K562 (cell line): ENCODE measurements at regions not wholly inside any gene's neighbourhood (a gene's known extent, or its start where the extent isn't known, plus 50 kb on each side); places are given as distances from the start of the nearest gene placed in this dataset.

Source experiments
- ATAC-seq: fragments of 200-7000 bp; cut with Tn5 transposase; 3 replicates; pipeline ENCODE4 v1.9.1; 2020; ENCODE audit warnings: moderate library complexity
- BruUV-seq: library from RNA; stranded (reverse); fragments of 400-500 nt; replicated peaks from 2 replicates; lab custom pipeline; 2021; lab: Mats Ljungman, UMichigan
- CTCF ChIA-PET: fragments of 300-600 bp; formaldehyde crosslinking; extraction: SDS; loops from one replicate; lab custom pipeline; 2021; ENCODE audit warnings: low intra/inter-chr PET ratio; lab: Yijun Ruan, JAX
- POLR2A ChIA-PET: fragments of 300-600, 350-650 bp; sonication (Branson Sonifier 250); formaldehyde crosslinking; extraction: SDS; loops from one replicate; lab custom pipeline; 2021; ENCODE audit warnings: antibody characterized with exemption, inconsistent platforms; lab: Yijun Ruan, JAX
- DNase-seq, 4 experiments: peaks; one replicate each; pipeline versions ENCODE4 v3.0.0 to v3.0.0-alpha.2; 2011 to 2018; ENCODE audit warnings: low spot score in 3 of 4, mixed read lengths in 3 of 4; ENCODE audit errors: extremely low read depth in 1 of 4
- FAIRE-seq: peaks from 2 replicates; lab custom pipeline; 2011; peaks lifted over from hg19 to GRCh38; lab: Jason Lieb, UNC
- H2AFZ ChIP-seq: 2 replicates; pipeline ENCODE4 v1.6.0; 2011; ENCODE audit warnings: low read depth, low read length, control low read depth, inconsistent platforms
- H3K27ac ChIP-seq: fragments of 200-600 bp; 3 replicates; pipeline ENCODE4 v1.8.0; 2011; ENCODE audit warnings: low read depth, mild to moderate bottlenecking, control low read depth, inconsistent platforms, low read length, moderate library complexity, mixed read lengths; ENCODE audit errors: extremely low read depth
- H3K27me3 ChIP-seq, 2 experiments: fragments of 300-600 bp in 1 of 2; 2 replicates in 1 of 2; 3 replicates in 1 of 2; pipeline versions ENCODE4 v1.6.0 to v1.8.0; 2011; ENCODE audit warnings: inconsistent platforms in 2 of 2, low read length in 2 of 2, mild to moderate bottlenecking in 1 of 2, mixed read lengths in 1 of 2, moderate library complexity in 1 of 2; ENCODE audit not compliant: control insufficient read depth in 2 of 2, insufficient read depth in 2 of 2
- H3K36me3 ChIP-seq: fragments of 300-600 bp; 3 replicates; pipeline ENCODE4 v1.8.0; 2011; ENCODE audit warnings: mild to moderate bottlenecking, low read length, inconsistent platforms; ENCODE audit not compliant: control insufficient read depth, insufficient read depth
- H3K4me1 ChIP-seq, 2 experiments: fragments of 200-600 bp in 1 of 2; replicated peaks in 1 of 2; 2 replicates in 1 of 2; 3 replicates in 1 of 2; pipeline versions ENCODE4 v1.5.1 to v1.8.0; 2011; ENCODE audit warnings: inconsistent platforms in 2 of 2, low read length in 2 of 2, mild to moderate bottlenecking in 1 of 2, mixed read lengths in 1 of 2, moderate library complexity in 1 of 2; ENCODE audit not compliant: control insufficient read depth in 2 of 2, insufficient read depth in 2 of 2
- H3K4me2 ChIP-seq: 2 replicates; pipeline ENCODE4 v1.6.1; 2011; ENCODE audit warnings: low read length, control low read depth, inconsistent platforms, mixed read lengths; ENCODE audit not compliant: insufficient read depth
- H3K4me3 ChIP-seq: fragments of 200-600 bp; sonication (generic), shearing (Covaris generic); 2 replicates; pipeline ENCODE4 v1.5.1; 2016; ENCODE audit warnings: control low read depth, inconsistent platforms
- H3K79me2 ChIP-seq: fragments of 200-600 bp; 3 replicates; pipeline ENCODE4 v1.8.0; 2011; ENCODE audit warnings: low read length, inconsistent platforms; ENCODE audit not compliant: control insufficient read depth, insufficient read depth
- H3K9ac ChIP-seq, 2 experiments: 2 replicates each; pipeline versions ENCODE4 v1.6.0 to v1.6.1; 2011; ENCODE audit warnings: low read depth in 2 of 2, low read length in 2 of 2, control low read depth in 1 of 2, inconsistent platforms in 1 of 2, mild to moderate bottlenecking in 1 of 2, mixed read lengths in 1 of 2; ENCODE audit not compliant: insufficient read depth in 1 of 2
- H3K9me1 ChIP-seq: one replicate; pipeline ENCODE4 v1.6.0; 2011; ENCODE audit warnings: inconsistent platforms, mild to moderate bottlenecking, low read length, moderate library complexity; ENCODE audit not compliant: control insufficient read depth, insufficient read depth
- H3K9me3 ChIP-seq: replicated peaks from 2 replicates; pipeline ENCODE4 v1.5.1; 2011; ENCODE audit warnings: low read depth, low read length, inconsistent platforms; ENCODE audit not compliant: control insufficient read depth, insufficient read depth
- H4K20me1 ChIP-seq: replicated peaks from 2 replicates; pipeline ENCODE4 v1.6.1; 2011; ENCODE audit warnings: low read length, inconsistent platforms, mixed read lengths; ENCODE audit not compliant: control insufficient read depth, insufficient read depth
- DEAF1 ChIP-seq: fragments of 450-650 bp; formaldehyde crosslinking; IDR thresholded peaks from 2 replicates; pipeline ENCODE4 v1.4.0; 2020; ENCODE audit warnings: mild to moderate bottlenecking, moderate library complexity
- FOXA1 ChIP-seq: fragments of 450-650 bp; IDR thresholded peaks from 2 replicates; pipeline ENCODE4 v1.6.1; 2016; ENCODE audit warnings: mild to moderate bottlenecking, borderline replicate concordance
- HDAC8 ChIP-seq: fragments of 450-650 bp; IDR thresholded peaks from 2 replicates; pipeline ENCODE4 v1.6.1; 2016; ENCODE audit warnings: mild to moderate bottlenecking, missing genetic modification characterization, moderate library complexity, missing compliant biosample characterization
- MITF ChIP-seq: IDR thresholded peaks from 2 replicates; pipeline ENCODE4 v1.6.1; 2014; ENCODE audit warnings: antibody characterized with exemption
- RCOR1 ChIP-seq, 2 experiments: IDR thresholded peaks; 2 replicates each; pipeline ENCODE4 v1.6.1; 2012; ENCODE audit warnings: low read depth in 2 of 2, low read length in 2 of 2, borderline replicate concordance in 1 of 2, improper control_type of control experiment in 1 of 2
- SREBF2 ChIP-seq: sonication (generic); formaldehyde crosslinking; IDR thresholded peaks from 2 replicates; pipeline ENCODE4 v1.4.0; 2020; ENCODE audit warnings: mild to moderate bottlenecking, missing genetic modification reagents
- THRB ChIP-seq: fragments of 450-650 bp; formaldehyde crosslinking; conservative IDR thresholded peaks from 2 replicates; pipeline ENCODE4 v1.4.0; 2022; ENCODE audit warnings: mild to moderate bottlenecking, missing genetic modification characterization
- ZEB2 ChIP-seq: fragments of 450-650 bp; IDR thresholded peaks from 2 replicates; pipeline ENCODE4 v1.6.1; 2016
- ZNF146 ChIP-seq: IDR thresholded peaks from one replicate; pipeline ENCODE4 v1.6.1; 2018; ENCODE audit warnings: missing compliant biosample characterization; ENCODE audit not compliant: unreplicated experiment
- ZNF589 ChIP-seq: fragments of 200-800 bp; sonication (Bioruptor generic); IDR thresholded peaks from 2 replicates; pipeline ENCODE4 v1.6.1; 2016; ENCODE audit warnings: low read depth, missing genetic modification characterization, missing compliant biosample characterization
- WGBS: fragments of 100-300 bp; shearing (Covaris generic); methylation state at CpG from one replicate; pipeline ENCODE4 v1.1.6; 2016; ENCODE audit warnings: low coverage, mixed read lengths; ENCODE audit not compliant: insufficient coverage; ENCODE audit errors: missing lambda C conversion rate; 5-methylcytosine and 5-hydroxymethylcytosine counted together
- in situ Hi-C: fragments of 300-500 bp; cut with MboI; formaldehyde crosslinking; loops from 4 replicates; pipeline ENCODE4 v1.15.0; 2018; ENCODE audit warnings: inconsistent platforms, mixed read lengths
- intact Hi-C: fragments of 100-400 bp; cut with micrococcal nuclease; formaldehyde crosslinking; loops from 2 replicates; pipeline ENCODE4 v1.14.2; 2022

- in situ Hi-C loops, result no loop called here
- Histone ChIP-seq H3K4me1 (no peaks in the 10 kb centered on the region), H2AFZ (no peak overlapping the region), H3K9me1 (no peaks in the 10 kb centered on the region), H3K9me3 (no peaks in the 10 kb centered on the region), H3K4me3 (no peak overlapping the region), H3K27ac (no peak overlapping the region)
- DNase-seq (no peak), FAIRE-seq (no peak)
- intact Hi-C loops, result no loop called here
- CTCF ChIA-PET, result no interaction called here
- TF ChIP-seq HDAC8, result no peak
- no peak for TF ChIP-seq FOXA1
- no peak for TF ChIP-seq ZEB2
- TF ChIP-seq ZNF146 (CRISPR knock-in tag), result no peak
- TF ChIP-seq, all 486 proteins: peak for 0
- no peaks in the 10 kb centered on the region for H3K36me3 ChIP-seq
- no peak overlapping the region for H3K9ac ChIP-seq
- 0% methylated on average over 3 of the region's 3 CpGs for WGBS
- no peak overlapping the region for H3K4me2 ChIP-seq
- H3K79me2 ChIP-seq, result no peaks in the 10 kb centered on the region
- no TSS peak for BruUV-seq
- no peak for ATAC-seq
- POLR2A ChIA-PET, result no interaction called here
- H4K20me1 ChIP-seq, result no peaks in the 10 kb centered on the region
- H3K27me3 ChIP-seq, result no peaks in the 10 kb centered on the region
Observed at GRCh38 chr12:58395056-58395455, 453.7 kb downstream of the ATP23 start.

GRCh38 chr12:58395470-58395869 is 454.1 kb downstream of the ATP23 start:
- Histone ChIP-seq H3K9ac (no peak overlapping the region), H3K9me3 (no peaks in the 10 kb centered on the region), H3K4me1 (no peaks in the 10 kb centered on the region), H3K4me2 (no peak overlapping the region), H3K79me2 (no peaks in the 10 kb centered on the region), H4K20me1 (no peaks in the 10 kb centered on the region), H3K27ac (no peak overlapping the region), H3K36me3 (no peaks in the 10 kb centered on the region), H3K27me3 (no peaks in the 10 kb centered on the region), H3K4me3 (no peak overlapping the region), H2AFZ (no peak overlapping the region), H3K9me1 (no peaks in the 10 kb centered on the region)
- no peak for ATAC-seq
- CTCF ChIA-PET, result no interaction called here
- BruUV-seq, result no TSS peak
- FAIRE-seq, result no peak
- intact Hi-C loops (no loop called here), in situ Hi-C loops (no loop called here)
- DNase-seq, result no peak
- POLR2A ChIA-PET, result no interaction called here
- TF ChIP-seq MITF, result no peak
- no peak for TF ChIP-seq ZNF589 (CRISPR knock-in tag)
- no peak for TF ChIP-seq SREBF2 (CRISPR knock-in tag)
- TF ChIP-seq RCOR1 (IDR thresholded peaks at IDR 0.05; ENCODE audit: borderline replicate concordance in 1 of 2, low read depth in 2 of 2, low read length in 2 of 2), result no peak
- no peak for TF ChIP-seq THRB (CRISPR knock-in tag)
- no peak for TF ChIP-seq DEAF1 (CRISPR knock-in tag)
